GM13976 (cell line): ENCODE measurements at regions not wholly inside any gene's neighbourhood (a gene's known extent, or its start where the extent isn't known, plus 50 kb on each side); places are given as distances from the start of the nearest gene placed in this dataset.

Experiments used
- DNase-seq: peaks from one replicate; pipeline ENCODE4 v3.0.0; 2012; ENCODE audit warnings: low spot score
- CTCF ChIP-seq: IDR thresholded peaks from 2 replicates; pipeline ENCODE4 v1.5.1; 2012; ENCODE audit warnings: borderline replicate concordance, mild to moderate bottlenecking; ENCODE audit not compliant: insufficient read depth; ENCODE audit errors: extremely low read depth, missing control alignments, control extremely low read depth
- in situ Hi-C: fragments of 300-500 bp; cut with MboI; formaldehyde crosslinking; loops from one replicate; pipeline ENCODE4 v1.12.0; 2022; ENCODE audit warnings: low sequenced_read_pairs, mixed read lengths, inconsistent platforms; ENCODE audit not compliant: unreplicated experiment

- DNase-seq, result no peak
- TF ChIP-seq CTCF, result no peak
- in situ Hi-C loops, result no loop called here
Measured at GRCh38 chr22:47435826-47436225, 673.4 kb downstream of the TBC1D22A start.

GRCh38 chr22:47435204-47435487 lies 672.7 kb downstream of the TBC1D22A start:
- TF ChIP-seq CTCF, result no peak
- no peak for DNase-seq
- in situ Hi-C loops, result no loop called here

- DNase-seq, result no peak
- in situ Hi-C loops, result no loop called here
- no peak for TF ChIP-seq CTCF
Measured at GRCh38 chr22:47434336-47435203, 672.1 kb downstream of the TBC1D22A start.

- no peak for DNase-seq
- TF ChIP-seq CTCF, result no peak
- in situ Hi-C loops, result no loop called here
Measured at GRCh38 chr22:47433627-47434026, 671.2 kb downstream of the TBC1D22A start.

GRCh38 chr22:47432683-47433082 lies 670.2 kb downstream of the TBC1D22A start:
- in situ Hi-C loops, result no loop called here
- no peak for TF ChIP-seq CTCF

GRCh38 chr22:47423861-47424820 lies 661.7 kb downstream of the TBC1D22A start:
- DNase-seq, result no peak
- in situ Hi-C loops, result no loop called here
- no peak for TF ChIP-seq CTCF

More at GRCh38 chr22:47432683-47433082, 670.2 kb downstream of the TBC1D22A start:
- DNase-seq, result no peak
